ENCODE measurements at regions not wholly inside any gene's neighbourhood (a gene's known extent, or its start where the extent isn't known, plus 50 kb on each side); places are given as distances from the start of the nearest gene placed in this dataset.

GRCh38 chr10:123559066-123559822 lies 106.9 kb upstream of the GPR26 start:
- peak; percentile 39 for DNase-seq (ENCODE audit: low read depth)

DNA sequence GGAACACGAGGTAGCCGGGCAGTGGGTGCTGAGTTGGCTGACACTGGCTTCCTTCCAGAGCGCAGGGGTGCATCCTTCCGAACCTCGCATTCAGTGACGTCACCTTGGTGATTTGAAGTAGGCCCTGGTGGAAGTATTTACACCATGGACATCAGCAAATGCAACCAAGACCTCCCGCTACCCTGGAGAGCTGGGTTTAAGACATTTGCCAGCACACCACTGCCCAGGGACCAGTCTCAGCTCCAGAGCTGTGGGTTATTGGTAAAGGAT lies 106.4 kb upstream of the GPR26 start:
- no peak for DNase-seq (ENCODE audit: low read depth)

DNA sequence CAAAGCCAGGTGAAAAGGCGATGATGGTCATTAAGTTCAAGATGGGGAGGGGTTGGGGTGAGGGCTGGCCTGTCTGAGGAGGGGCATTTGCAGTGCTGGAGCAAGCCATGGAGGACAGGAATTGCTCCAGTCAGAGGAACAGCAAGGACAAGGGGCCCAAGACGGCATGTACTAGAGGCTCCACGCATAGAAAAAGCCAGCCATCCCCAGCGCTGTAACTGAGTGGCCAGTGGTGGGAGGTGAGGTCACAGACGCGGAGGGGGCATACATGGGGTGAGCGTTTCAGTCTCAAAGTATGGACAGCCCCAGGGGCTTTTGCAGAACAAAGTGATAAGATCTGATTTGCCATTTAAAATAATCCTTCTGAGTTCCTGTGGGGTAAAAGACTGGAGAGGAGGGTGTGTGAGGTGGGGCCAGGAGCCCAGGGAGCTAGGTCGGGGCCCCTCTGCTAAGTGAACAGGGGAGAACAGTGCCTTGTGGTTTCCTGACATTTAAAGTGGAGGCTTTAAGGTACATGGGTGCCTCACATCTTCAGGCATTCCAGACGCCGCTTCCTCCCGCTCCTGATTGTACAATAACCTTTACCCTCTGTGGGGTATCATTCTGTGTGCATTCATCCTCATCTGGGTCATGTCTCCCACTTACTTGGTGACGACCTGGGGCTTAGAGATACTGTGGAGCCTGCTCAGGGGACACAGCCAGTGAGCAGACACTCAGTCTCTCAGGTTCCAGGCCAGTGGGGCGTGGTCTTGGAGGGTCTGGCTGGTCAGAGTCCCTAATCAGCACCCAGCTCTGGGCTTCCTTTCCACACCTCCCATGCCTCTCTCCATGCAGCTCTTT lies 105.6 kb upstream of the GPR26 start:
- DNase-seq (ENCODE audit: low read depth): no peak

DNA sequence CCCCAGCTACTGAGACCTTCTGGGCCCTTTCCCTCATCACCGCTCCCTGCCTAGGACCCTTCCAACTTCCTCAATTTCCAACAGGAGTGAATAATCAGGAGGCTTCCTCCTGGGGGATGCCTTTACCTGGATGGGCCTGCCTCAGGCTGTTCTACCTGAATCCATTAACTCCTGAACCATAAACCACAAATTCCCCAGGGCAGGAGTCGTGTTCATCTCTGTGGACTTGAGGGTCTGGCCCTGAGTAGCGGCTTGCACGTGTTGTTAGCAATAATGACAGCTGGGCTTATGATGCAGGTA lies 105.1 kb upstream of the GPR26 start:
- DNase-seq (ENCODE audit: low read depth): no peak

DNA sequence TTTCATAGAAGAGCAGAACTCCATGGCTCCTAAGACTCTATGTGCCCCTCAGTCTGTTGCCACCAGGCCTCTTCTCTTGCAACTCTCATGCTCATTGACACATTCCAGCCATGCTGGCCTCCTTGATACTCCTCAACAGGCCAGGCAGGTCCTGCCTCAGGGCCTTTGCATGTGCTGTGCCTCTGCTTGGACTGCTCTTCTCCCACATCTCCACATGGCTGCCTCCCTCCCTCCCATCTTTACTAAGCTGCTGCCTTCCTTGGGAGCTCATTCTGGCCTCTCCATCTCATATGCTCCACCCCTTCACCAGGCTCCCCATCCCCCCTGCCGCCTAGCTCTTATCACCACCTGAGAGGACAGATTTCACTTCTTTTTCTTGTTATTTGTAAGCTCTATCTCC lies 103.8 kb upstream of the GPR26 start:
- DNase-seq (ENCODE audit: low read depth): no peak

DNA sequence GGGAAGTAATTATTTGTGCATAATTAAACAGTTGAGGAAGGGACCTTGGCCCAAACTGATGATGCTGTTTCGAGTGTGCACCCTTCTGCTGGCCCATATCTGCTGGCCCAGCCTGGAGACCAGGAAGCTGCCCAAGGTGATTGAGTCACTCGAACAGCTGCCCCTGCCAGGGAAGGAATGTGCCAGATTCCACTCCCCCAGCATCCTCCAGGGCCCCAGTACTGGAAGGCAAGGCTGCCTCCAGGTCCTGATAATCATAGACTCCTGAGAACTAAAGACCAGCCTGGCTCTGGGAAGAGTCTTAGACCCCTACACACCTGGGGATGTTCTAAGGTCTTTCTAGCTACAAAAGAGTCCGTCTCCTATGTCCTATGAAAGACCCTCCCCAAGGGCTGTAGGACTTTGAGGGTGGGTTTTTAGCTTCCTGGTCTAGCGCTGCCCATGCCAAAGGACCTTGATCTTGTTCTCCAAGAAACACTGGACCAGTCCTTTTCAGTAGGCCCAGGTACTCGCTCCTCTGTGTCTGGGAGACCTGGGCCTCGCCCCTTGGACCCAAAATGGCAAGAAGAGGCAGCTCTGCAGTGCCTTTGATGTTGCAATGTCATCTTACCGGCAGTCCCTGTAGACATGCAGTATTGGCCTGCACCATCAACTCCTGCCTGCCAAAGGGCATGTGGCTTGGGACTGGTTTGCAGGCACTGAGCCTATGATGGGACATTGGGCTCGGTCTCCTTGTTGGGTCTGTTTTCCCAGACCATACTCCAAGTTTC lies 103.2 kb upstream of the GPR26 start:
- no peak for DNase-seq (ENCODE audit: low read depth)

- DNase-seq (ENCODE audit: low read depth): no peak
Measured at GRCh38 chr10:123563581-123563855, 102.6 kb upstream of the GPR26 start.

DNA sequence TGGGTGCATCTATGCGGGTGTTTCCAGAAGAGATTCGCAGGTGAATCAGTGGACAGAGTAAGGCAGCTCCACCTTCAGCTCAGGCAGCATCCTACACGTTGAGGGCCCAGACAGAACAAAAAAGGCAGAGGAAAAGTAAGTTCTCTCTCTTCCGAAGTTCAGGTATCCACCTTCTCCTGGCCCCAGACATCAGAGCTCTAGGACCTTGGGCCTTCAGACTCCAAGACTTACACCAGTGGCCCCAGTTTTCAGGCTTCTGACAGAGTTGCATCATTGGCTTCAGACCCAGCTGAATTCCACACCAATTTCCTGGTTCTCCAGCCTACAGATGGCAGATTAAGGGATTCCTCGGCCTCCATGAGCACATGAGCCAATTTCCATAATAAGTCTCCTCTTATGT lies 102.2 kb upstream of the GPR26 start:
- no peak for DNase-seq (ENCODE audit: low read depth)

- no peak for DNase-seq (ENCODE audit: low read depth)
Measured at GRCh38 chr10:123564631-123565030, 101.5 kb upstream of the GPR26 start.

- no peak for DNase-seq (ENCODE audit: low read depth)
Measured at GRCh38 chr10:123565691-123566660, 100.2 kb upstream of the GPR26 start.

DNA sequence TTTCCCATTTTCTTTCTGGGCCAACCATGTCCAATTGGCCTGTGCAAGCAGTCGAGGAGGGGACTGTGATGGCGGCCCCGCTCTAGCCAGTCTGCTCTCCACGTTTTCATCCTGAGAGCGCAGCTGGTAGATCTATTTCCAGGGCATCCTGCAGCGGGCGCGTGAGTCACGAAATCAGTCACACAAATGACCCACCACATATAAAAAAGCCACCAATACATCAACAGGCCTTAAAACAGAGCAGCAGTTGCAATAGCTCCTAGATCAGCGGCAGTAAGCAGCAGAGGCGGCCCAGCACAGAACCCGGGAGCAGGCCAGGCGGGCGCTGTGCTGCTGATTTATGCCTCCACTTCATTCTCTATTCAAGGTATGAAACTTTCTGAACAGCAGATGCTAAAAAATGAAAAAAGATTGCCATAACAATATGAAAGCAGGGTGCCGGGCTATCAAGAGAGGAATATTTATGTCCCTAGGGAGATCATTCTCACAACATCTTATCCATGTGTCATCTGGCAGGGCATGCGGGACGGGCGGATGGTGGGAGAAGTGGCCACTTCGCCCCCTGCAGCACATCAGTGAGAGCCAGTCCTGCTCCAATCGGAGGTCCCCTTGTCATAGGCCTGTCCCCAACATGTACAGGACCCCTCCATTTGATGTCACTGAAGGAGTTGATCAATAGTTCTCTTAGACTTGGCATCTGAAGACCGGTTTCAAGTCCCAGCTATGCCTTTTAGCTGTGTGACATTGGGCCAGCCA lies 98.0 kb upstream of the GPR26 start:
- DNase-seq (ENCODE audit: low read depth): no peak

- no peak for DNase-seq (ENCODE audit: low read depth)
Measured at GRCh38 chr10:123568751-123569150, 97.4 kb upstream of the GPR26 start.

DNA sequence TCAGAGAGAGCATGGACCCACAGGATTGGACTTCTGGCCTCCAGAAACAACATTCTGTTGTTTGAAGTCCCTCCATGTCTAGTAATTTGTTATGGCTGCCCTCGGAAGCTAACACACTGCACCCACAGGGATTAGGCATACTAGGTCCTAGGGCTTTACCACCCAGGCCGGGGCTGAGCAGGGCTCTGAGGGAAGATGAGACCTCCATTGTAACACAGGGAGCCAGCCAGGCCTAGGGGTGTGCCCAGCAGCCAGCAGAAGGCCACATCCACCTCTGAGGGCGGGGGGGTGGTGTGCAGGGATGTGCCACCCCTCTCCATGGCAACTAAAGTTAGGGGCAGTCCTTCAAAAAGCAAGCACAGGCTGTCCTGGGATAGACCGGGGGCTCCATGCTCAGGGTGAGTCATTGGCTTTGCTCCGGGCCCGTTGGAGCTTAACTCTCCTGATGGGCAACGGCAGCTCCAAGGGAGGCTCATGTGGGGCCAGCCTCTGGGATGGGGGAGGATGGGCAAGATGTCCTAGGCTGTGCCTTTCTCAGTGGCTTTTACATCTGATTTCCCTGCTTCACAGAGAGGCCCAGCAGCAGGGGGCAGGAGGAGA lies 96.6 kb upstream of the GPR26 start:
- no peak for DNase-seq (ENCODE audit: low read depth)

DNA sequence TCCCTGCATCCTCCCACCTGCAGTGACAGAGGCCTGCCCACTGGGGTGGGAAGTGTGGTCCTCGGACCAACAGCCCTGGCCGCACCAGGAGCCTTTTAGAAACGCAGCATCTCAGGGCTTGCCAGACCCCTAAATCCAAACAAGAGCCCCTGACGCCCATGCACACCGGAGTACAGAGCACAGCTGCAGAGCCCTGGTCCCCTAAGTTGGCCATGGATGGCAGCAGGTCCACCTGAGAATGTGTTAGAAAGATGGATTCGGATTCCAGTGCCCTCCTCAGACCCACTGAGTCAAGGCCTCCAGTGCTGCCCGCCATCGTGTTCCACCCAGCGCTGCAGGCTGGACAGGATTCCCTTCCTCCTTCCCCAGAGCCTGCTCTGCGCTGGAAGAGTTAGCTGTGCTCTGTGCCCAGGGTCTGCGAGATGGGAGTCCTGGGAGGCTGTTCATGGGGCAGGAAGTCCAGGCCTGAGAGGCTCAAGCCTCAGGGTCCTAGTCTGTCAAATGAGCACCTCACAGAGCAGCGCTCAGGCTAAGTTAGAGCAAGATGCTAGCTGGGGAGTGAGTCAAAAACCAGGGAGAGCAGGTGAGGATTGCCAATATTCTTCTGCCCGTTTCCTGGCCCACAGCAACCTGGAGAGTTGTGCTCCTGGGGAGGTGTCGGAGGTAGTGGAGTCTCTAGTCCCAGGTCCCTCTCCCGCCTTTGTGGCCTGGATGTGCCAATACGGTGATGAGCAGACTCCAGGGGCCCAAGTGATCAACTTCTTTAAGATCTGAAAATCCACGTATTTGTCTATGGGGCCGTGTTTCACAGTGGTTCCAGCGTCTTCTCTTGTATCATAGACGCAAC lies 95.9 kb upstream of the GPR26 start:
- DNase-seq (ENCODE audit: low read depth): no peak

DNA sequence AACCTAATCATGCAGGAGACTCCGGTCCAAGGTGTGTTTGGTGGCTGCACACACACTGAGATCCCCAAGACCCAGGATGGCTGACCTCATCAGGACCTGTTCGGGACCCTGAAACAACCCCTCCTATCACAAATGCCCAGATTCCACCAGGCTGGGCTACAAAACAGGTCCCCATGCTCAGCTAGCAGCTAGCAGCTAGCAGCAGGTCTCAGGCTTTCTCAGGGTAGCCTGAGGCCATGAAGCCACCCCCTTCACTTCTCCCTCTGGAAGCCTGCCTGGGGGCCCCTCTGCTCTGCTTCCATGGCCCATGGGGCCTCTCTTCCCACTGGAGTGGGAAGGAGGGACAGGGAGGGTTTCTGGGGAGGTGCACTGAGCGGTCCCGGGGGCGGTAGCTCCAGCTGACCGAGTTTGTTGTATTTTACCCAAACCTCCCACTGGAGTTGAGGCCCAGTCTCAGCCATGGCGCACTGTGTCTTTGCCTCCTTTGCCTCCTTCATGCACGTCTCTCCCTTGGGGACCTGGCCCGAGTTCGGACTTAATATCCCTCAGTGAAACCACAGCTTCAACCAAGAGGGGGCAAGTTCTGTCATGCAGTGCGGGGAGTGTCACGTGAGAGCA lies 95.1 kb upstream of the GPR26 start:
- DNase-seq (ENCODE audit: low read depth): no peak

- DNase-seq (ENCODE audit: low read depth): no peak
Measured at GRCh38 chr10:123571978-123572377, 94.2 kb upstream of the GPR26 start.

DNA sequence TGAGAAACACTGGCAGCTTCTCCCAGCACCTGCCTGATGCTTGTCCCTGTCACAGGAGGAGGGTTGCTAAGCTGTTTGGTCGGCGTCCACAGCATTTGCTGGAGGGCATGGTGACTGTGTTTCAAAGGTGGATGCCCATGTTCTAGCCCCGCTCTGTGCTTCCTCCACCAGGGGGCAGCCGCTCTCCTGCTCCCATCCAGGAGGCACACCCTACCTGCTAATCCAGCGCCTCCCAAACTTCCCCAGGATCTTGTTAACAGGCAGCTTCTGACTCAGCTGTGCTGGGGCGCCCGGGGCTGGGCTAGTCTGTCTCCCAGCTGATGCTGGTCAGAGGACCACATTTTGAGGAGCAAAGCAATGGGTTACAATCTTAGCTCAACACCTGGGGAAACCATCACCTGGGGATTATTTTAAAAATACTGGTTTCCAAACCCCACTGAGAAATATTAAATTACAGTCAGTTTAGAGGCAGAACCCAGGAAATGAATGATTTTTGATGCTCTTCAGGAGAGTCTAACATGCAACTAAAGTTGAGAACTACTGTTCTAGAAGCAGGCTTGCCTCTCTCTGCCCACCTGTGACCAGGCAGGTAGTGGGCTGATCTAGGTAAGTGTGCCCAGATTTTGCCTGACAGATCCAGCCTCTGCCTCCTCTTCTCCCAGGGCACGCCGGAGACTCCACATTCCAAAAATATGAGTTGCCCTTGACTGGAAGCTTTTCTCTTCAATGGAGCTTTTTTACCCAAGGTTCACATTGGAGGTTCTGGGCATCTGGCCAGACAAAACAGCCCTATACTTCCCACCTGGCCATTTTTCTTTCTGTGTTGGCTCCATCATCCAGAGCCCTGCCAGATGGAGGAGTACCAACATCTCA lies 92.7 kb upstream of the GPR26 start:
- peak; percentile 7 for DNase-seq (ENCODE audit: low read depth)

DNA sequence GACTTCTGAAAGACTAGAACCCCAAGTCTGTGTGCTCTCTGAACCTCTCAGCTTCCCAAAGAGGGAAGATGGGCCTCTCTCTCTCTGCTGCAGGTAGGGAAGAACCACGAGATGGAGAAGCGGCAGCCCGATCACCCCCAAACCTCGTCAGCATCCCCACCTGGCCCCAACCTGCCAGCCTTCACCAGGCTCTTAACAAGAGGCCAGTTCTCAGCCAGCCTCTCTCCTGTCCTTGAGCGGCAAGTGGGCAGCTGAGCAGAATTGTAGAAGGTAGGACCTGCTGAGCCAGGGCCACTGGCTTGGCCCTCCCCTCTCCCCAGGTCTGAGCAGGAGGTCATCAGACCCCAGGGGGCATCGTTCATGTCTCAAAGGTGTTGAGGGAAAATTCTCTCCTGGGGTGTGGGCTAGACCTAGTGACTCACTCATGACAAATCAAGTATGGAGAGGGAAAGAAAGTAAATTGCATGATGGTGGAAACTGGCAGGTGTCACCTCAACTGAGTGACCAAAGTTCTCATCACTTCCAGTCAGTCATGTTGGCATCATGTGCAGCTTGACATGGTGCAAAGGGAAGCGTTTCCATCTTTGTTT lies 92.0 kb upstream of the GPR26 start:
- no peak for DNase-seq (ENCODE audit: low read depth)

Measured in iris pigment epithelial cell (primary cell).